ENCODE measurements at regions not wholly inside any gene's neighbourhood (a gene's known extent, or its start where the extent isn't known, plus 50 kb on each side); places are given as distances from the start of the nearest gene placed in this dataset.

DNA sequence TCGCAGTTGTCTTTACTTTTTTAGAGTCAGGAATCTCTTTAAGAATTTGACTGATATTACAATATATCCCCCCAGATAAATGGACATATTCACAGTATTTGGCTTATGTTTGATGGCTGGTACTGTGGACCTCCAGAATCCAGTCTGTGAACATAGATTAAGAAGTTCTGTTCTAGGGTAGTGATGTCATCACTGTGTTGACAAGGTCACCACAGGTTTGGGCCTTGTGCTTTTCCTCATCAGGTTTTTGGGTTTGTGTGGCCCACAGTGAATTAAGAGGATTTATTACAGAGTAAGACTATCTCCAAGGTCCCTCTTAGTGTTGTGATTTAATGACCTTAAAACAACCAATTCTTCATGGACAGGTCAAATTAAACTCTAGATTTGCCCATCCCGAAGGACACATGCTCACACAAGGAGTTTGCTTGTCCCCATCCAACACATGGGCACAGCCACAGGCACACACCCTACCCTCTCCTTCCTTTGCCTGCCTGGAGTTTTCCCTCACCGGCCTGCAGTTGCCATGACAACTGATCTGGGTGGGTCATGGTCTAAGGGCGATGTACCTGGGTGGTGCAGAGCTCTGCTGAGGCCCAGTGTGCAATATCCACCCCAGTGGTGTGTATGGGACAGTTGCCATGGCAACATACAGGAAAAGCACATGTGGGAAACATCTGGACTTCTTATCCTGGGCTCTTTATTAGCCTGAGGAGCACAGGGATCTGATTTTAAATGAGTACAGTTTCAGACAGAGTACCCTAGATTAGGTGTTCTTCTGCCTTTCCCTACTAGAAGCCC is 98.6 kb downstream of the NAV1 start:
- TF ChIP-seq POLR2A (IDR thresholded peaks at IDR 0.05) (no peak), POLR2AphosphoS5 (IDR thresholded peaks at IDR 0.05) (no peak)
- TF ChIP-seq, protein P1, sequence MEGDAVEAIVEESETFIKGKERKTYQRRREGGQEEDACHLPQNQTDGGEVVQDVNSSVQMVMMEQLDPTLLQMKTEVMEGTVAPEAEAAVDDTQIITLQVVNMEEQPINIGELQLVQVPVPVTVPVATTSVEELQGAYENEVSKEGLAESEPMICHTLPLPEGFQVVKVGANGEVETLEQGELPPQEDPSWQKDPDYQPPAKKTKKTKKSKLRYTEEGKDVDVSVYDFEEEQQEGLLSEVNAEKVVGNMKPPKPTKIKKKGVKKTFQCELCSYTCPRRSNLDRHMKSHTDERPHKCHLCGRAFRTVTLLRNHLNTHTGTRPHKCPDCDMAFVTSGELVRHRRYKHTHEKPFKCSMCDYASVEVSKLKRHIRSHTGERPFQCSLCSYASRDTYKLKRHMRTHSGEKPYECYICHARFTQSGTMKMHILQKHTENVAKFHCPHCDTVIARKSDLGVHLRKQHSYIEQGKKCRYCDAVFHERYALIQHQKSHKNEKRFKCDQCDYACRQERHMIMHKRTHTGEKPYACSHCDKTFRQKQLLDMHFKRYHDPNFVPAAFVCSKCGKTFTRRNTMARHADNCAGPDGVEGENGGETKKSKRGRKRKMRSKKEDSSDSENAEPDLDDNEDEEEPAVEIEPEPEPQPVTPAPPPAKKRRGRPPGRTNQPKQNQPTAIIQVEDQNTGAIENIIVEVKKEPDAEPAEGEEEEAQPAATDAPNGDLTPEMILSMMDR (IDR thresholded peaks at IDR 0.05), result no peak
